LNCAP (cell line): ENCODE measurements at regions not wholly inside any gene's neighbourhood (a gene's known extent, or its start where the extent isn't known, plus 50 kb on each side); places are given as distances from the start of the nearest gene placed in this dataset.

Experiments
- TF ChIP-seq, protein P1 (sequence below): fragments of 450-650 bp; IDR thresholded peaks from 2 replicates; pipeline ENCODE4 v1.5.1; 2017; ENCODE audit warnings: mild to moderate bottlenecking

DNA sequence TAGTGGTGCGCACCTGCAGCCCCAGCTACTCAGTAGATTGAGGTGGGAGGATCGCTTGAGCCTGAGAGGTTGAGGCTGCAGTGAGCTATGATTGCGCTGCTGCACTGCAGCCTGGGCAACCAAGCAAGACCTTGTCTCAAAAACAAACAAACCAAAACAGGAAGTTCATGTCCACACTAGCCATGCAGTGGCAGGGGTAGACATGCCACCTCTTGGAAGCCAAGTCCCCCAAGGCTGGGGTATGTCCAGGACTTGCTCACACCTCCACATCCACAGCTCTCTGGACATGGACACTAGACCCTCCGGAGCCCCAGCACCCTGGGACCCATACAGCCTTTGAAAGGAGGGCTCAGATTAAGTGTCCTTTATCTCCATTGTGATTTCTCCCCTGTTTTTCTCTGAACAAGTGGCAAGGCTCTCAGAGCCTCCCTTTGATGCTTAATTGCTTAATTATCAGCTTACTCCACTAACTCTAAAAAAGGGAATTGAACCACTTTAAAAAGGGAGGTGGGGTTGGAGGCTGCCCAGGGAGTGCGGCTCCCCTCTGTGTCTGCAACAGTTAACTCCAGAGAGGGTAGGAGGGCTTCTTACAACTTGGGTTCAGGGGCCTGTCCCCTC is 424.6 kb upstream of the C16orf82 start:
- TF ChIP-seq, protein P1, sequence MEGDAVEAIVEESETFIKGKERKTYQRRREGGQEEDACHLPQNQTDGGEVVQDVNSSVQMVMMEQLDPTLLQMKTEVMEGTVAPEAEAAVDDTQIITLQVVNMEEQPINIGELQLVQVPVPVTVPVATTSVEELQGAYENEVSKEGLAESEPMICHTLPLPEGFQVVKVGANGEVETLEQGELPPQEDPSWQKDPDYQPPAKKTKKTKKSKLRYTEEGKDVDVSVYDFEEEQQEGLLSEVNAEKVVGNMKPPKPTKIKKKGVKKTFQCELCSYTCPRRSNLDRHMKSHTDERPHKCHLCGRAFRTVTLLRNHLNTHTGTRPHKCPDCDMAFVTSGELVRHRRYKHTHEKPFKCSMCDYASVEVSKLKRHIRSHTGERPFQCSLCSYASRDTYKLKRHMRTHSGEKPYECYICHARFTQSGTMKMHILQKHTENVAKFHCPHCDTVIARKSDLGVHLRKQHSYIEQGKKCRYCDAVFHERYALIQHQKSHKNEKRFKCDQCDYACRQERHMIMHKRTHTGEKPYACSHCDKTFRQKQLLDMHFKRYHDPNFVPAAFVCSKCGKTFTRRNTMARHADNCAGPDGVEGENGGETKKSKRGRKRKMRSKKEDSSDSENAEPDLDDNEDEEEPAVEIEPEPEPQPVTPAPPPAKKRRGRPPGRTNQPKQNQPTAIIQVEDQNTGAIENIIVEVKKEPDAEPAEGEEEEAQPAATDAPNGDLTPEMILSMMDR, result no peak

- TF ChIP-seq, protein P1, result no peak
Measured at GRCh38 chr16:26643519-26643918, 423.2 kb upstream of the C16orf82 start.

GRCh38 chr16:26644912-26645543 is 421.7 kb upstream of the C16orf82 start:
- TF ChIP-seq, protein P1, result no peak

- TF ChIP-seq, protein P1, result no peak; the same call in 1 of the 2 replicates
Measured at GRCh38 chr16:26645614-26646013, 421.1 kb upstream of the C16orf82 start.

- TF ChIP-seq, protein P1, result no peak
Measured at GRCh38 chr16:26647870-26648269, 418.9 kb upstream of the C16orf82 start.

DNA sequence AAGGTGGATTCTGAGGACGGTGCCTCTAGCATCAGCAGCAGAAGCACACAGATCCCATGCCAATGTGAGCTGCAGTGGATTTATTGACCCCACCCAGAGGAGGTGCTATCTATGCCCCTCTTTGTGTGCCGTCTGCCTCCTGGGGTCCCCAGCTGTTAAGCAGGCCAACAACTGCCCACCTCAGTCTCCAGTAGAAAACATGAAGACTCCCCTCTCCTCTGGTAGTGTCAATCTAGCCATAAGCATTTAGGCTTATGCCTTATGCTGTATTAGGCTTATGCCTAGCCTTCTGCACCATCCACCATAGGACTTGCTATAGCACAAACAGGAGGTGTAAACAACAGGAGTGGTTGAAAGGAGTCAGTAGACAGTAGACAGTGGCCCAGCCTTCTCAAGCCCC is 417.9 kb upstream of the C16orf82 start:
- TF ChIP-seq, protein P1, result no peak

GRCh38 chr16:26649381-26650045 is 417.2 kb upstream of the C16orf82 start:
- TF ChIP-seq, protein P1, result no peak
